ENCODE measurements at regions not wholly inside any gene's neighbourhood (a gene's known extent, or its start where the extent isn't known, plus 50 kb on each side); places are given as distances from the start of the nearest gene placed in this dataset.

GRCh38 chr4:60128888-60129287 is 1071.2 kb upstream of the ADGRL3 start:
- Histone ChIP-seq H3K4me3 (ENCODE audit: low read depth, low read length) (no peak overlapping the region), H3K27ac (no peak overlapping the region), H3K36me3 (replicated peaks) (no peaks in the 10 kb centered on the region), H3K27me3 (replicated peaks) (no peaks in the 10 kb centered on the region)
- in situ Hi-C loops (cut with HindIII; ENCODE audit: low pct_ligation_motif_present, low sequenced_read_pairs) = no loop called here
- DNase-seq = no peak
- TF ChIP-seq CTCF (IDR thresholded peaks at IDR 0.05; ENCODE audit: low read depth, low read length, missing control alignments) = no peak

GRCh38 chr4:60129740-60130139 is 1070.4 kb upstream of the ADGRL3 start:
- TF ChIP-seq CTCF (IDR thresholded peaks at IDR 0.05; ENCODE audit: low read depth, low read length, missing control alignments) = no peak
- Histone ChIP-seq H3K4me3 (ENCODE audit: low read depth, low read length) (no peak overlapping the region), H3K36me3 (replicated peaks) (no peaks in the 10 kb centered on the region), H3K27ac (no peak overlapping the region), H3K27me3 (replicated peaks) (no peaks in the 10 kb centered on the region)
- no peak for DNase-seq
- in situ Hi-C loops (cut with HindIII; ENCODE audit: low pct_ligation_motif_present, low sequenced_read_pairs) = no loop called here

GRCh38 chr4:60133375-60133774 is 1066.8 kb upstream of the ADGRL3 start:
- Histone ChIP-seq H3K27me3 (replicated peaks) (no peaks in the 10 kb centered on the region), H3K4me3 (ENCODE audit: low read depth, low read length) (no peak overlapping the region), H3K36me3 (replicated peaks) (no peaks in the 10 kb centered on the region), H3K27ac (no peak overlapping the region)
- peak; percentile 25 for DNase-seq
- no peak for TF ChIP-seq CTCF (IDR thresholded peaks at IDR 0.05; ENCODE audit: low read depth, low read length, missing control alignments)
- in situ Hi-C loops (cut with HindIII; ENCODE audit: low pct_ligation_motif_present, low sequenced_read_pairs) = no loop called here

GRCh38 chr4:60134099-60134498 is 1066.0 kb upstream of the ADGRL3 start:
- no peak for TF ChIP-seq CTCF (IDR thresholded peaks at IDR 0.05; ENCODE audit: low read depth, low read length, missing control alignments)
- no peak overlapping the region for H3K4me3 ChIP-seq (ENCODE audit: low read depth, low read length)
- no peak overlapping the region for H3K27ac ChIP-seq
- DNase-seq = peak; percentile 29
- H3K36me3 ChIP-seq (replicated peaks) = no peaks in the 10 kb centered on the region
- in situ Hi-C loops (cut with HindIII; ENCODE audit: low pct_ligation_motif_present, low sequenced_read_pairs) = no loop called here
- no peaks in the 10 kb centered on the region for H3K27me3 ChIP-seq (replicated peaks)

- no peak for TF ChIP-seq CTCF (IDR thresholded peaks at IDR 0.05; ENCODE audit: low read depth, low read length, missing control alignments)
- Histone ChIP-seq H3K4me3 (ENCODE audit: low read depth, low read length) (no peak overlapping the region), H3K27me3 (replicated peaks) (no peaks in the 10 kb centered on the region), H3K27ac (no peak overlapping the region), H3K36me3 (replicated peaks) (no peaks in the 10 kb centered on the region)
- in situ Hi-C loops (cut with HindIII; ENCODE audit: low pct_ligation_motif_present, low sequenced_read_pairs) = no loop called here
- no peak for DNase-seq
These were observed 1045.0 kb upstream of the ADGRL3 start for GRCh38 chr4:60155088-60155487.

GRCh38 chr4:60173103-60173502 is 1027.0 kb upstream of the ADGRL3 start:
- H3K4me3 ChIP-seq (ENCODE audit: low read depth, low read length) = no peak overlapping the region

More at GRCh38 chr4:60173103-60173502, 1027.0 kb upstream of the ADGRL3 start:
- no peaks in the 10 kb centered on the region for H3K27me3 ChIP-seq (replicated peaks)
- H3K36me3 ChIP-seq (replicated peaks) = no peaks in the 10 kb centered on the region
- in situ Hi-C loops (cut with HindIII; ENCODE audit: low pct_ligation_motif_present, low sequenced_read_pairs) = no loop called here
- no peak for TF ChIP-seq CTCF (IDR thresholded peaks at IDR 0.05; ENCODE audit: low read depth, low read length, missing control alignments)
- DNase-seq = no peak
- H3K27ac ChIP-seq = no peak overlapping the region
